HEK293 (cell line): ENCODE measurements at regions not wholly inside any gene's neighbourhood (a gene's known extent, or its start where the extent isn't known, plus 50 kb on each side); places are given as distances from the start of the nearest gene placed in this dataset.

ENCODE experiments used
- MZF1 ChIP-seq: fragments of 450-650 bp; formaldehyde crosslinking; IDR thresholded peaks from 2 replicates; pipeline ENCODE4 v1.5.1; 2017; ENCODE audit warnings: missing biosample characterization, missing genetic modification characterization, borderline replicate concordance
- PRDM10 ChIP-seq: fragments of 450-650 bp; formaldehyde crosslinking; IDR thresholded peaks from 2 replicates; pipeline ENCODE4 v1.5.1; 2016; ENCODE audit warnings: missing biosample characterization, missing genetic modification characterization
- ZNF18 ChIP-seq: fragments of 450-650 bp; formaldehyde crosslinking; IDR thresholded peaks from 2 replicates; pipeline ENCODE4 v1.5.1; 2016; ENCODE audit warnings: missing biosample characterization, missing genetic modification characterization
- ZNF707 ChIP-seq: fragments of 450-650 bp; formaldehyde crosslinking; IDR thresholded peaks from 2 replicates; pipeline ENCODE4 v1.5.1; 2016; ENCODE audit warnings: missing biosample characterization, missing genetic modification characterization
- TF ChIP-seq, protein P1 (sequence below): fragments of 450-650 bp; formaldehyde crosslinking; IDR thresholded peaks from 2 replicates; pipeline ENCODE4 v1.5.1; 2016; ENCODE audit warnings: missing biosample characterization, missing genetic modification characterization
- TF ChIP-seq, protein P2 (sequence below): fragments of 450-650 bp; formaldehyde crosslinking; IDR thresholded peaks from 2 replicates; pipeline ENCODE4 v1.5.1; 2016; ENCODE audit warnings: missing biosample characterization, missing genetic modification characterization

GRCh38 chr12:28099871-28100270 lies 90.4 kb upstream of the CCDC91 start:
- TF ChIP-seq ZNF707 (tag by site-specific recombination) (no peak), MZF1 (tag by site-specific recombination) (no peak), ZNF18 (no peak), PRDM10 (no peak)
- TF ChIP-seq, protein P1, sequence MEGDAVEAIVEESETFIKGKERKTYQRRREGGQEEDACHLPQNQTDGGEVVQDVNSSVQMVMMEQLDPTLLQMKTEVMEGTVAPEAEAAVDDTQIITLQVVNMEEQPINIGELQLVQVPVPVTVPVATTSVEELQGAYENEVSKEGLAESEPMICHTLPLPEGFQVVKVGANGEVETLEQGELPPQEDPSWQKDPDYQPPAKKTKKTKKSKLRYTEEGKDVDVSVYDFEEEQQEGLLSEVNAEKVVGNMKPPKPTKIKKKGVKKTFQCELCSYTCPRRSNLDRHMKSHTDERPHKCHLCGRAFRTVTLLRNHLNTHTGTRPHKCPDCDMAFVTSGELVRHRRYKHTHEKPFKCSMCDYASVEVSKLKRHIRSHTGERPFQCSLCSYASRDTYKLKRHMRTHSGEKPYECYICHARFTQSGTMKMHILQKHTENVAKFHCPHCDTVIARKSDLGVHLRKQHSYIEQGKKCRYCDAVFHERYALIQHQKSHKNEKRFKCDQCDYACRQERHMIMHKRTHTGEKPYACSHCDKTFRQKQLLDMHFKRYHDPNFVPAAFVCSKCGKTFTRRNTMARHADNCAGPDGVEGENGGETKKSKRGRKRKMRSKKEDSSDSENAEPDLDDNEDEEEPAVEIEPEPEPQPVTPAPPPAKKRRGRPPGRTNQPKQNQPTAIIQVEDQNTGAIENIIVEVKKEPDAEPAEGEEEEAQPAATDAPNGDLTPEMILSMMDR (tag by site-specific recombination) = no peak
- TF ChIP-seq, protein P2, sequence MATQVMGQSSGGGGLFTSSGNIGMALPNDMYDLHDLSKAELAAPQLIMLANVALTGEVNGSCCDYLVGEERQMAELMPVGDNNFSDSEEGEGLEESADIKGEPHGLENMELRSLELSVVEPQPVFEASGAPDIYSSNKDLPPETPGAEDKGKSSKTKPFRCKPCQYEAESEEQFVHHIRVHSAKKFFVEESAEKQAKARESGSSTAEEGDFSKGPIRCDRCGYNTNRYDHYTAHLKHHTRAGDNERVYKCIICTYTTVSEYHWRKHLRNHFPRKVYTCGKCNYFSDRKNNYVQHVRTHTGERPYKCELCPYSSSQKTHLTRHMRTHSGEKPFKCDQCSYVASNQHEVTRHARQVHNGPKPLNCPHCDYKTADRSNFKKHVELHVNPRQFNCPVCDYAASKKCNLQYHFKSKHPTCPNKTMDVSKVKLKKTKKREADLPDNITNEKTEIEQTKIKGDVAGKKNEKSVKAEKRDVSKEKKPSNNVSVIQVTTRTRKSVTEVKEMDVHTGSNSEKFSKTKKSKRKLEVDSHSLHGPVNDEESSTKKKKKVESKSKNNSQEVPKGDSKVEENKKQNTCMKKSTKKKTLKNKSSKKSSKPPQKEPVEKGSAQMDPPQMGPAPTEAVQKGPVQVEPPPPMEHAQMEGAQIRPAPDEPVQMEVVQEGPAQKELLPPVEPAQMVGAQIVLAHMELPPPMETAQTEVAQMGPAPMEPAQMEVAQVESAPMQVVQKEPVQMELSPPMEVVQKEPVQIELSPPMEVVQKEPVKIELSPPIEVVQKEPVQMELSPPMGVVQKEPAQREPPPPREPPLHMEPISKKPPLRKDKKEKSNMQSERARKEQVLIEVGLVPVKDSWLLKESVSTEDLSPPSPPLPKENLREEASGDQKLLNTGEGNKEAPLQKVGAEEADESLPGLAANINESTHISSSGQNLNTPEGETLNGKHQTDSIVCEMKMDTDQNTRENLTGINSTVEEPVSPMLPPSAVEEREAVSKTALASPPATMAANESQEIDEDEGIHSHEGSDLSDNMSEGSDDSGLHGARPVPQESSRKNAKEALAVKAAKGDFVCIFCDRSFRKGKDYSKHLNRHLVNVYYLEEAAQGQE (tag by site-specific recombination) = no peak
